ENCODE measurements at regions not wholly inside any gene's neighbourhood (a gene's known extent, or its start where the extent isn't known, plus 50 kb on each side); places are given as distances from the start of the nearest gene placed in this dataset.
A peak's percentile ranks its signal among the peaks of the same experiment; 100 is the strongest.

GRCh38 chr1:181392133-181392532, 91.2 kb upstream of the CACNA1E start:
- DNase-seq, result no peak

GRCh38 chr1:181392613-181393220, 90.6 kb upstream of the CACNA1E start:
- DNase-seq, result peak in 1 of 5 experiments; percentile 18

- no peak for DNase-seq
Measured at GRCh38 chr1:181394766-181395165, 88.6 kb upstream of the CACNA1E start.

GRCh38 chr1:181396171-181396670, 87.1 kb upstream of the CACNA1E start:
- peak in 3 of 5 experiments; percentile 5 to 81 (median 42) for DNase-seq

- DNase-seq, result no peak
Measured at GRCh38 chr1:181396811-181397210, 86.5 kb upstream of the CACNA1E start.

- DNase-seq, result peak in 1 of 5 experiments; percentile 88
Measured at GRCh38 chr1:181397845-181398244, 85.5 kb upstream of the CACNA1E start.

- peak in 1 of 5 experiments; percentile 47 for DNase-seq
Measured at GRCh38 chr1:181398544-181398943, 84.8 kb upstream of the CACNA1E start.

GRCh38 chr1:181405584-181405983, 77.7 kb upstream of the CACNA1E start:
- no peak for DNase-seq

- DNase-seq, result no peak
Measured at GRCh38 chr1:181406989-181407388, 76.3 kb upstream of the CACNA1E start.

- no peak for DNase-seq
Measured at GRCh38 chr1:181409981-181410380, 73.3 kb upstream of the CACNA1E start.

GRCh38 chr1:181412746-181413145, 70.6 kb upstream of the CACNA1E start:
- DNase-seq, result no peak

GRCh38 chr1:181413195-181413815, 70.0 kb upstream of the CACNA1E start:
- no peak for DNase-seq

GRCh38 chr1:181413836-181414235, 69.5 kb upstream of the CACNA1E start:
- no peak for DNase-seq

GRCh38 chr1:181416268-181416860, 67.0 kb upstream of the CACNA1E start:
- DNase-seq, result no peak

- no peak for DNase-seq
Measured at GRCh38 chr1:181417915-181418314, 65.4 kb upstream of the CACNA1E start.

GRCh38 chr1:181423301-181423918, 59.9 kb upstream of the CACNA1E start:
- peak in 1 of 5 experiments; percentile 58 for DNase-seq

- DNase-seq, result peak; percentile 27 to 68 (median 61)
Measured at GRCh38 chr1:181424786-181425403, 58.4 kb upstream of the CACNA1E start.

GRCh38 chr1:181425566-181425965, 57.8 kb upstream of the CACNA1E start:
- DNase-seq, result no peak

GRCh38 chr1:181429462-181429861, 53.9 kb upstream of the CACNA1E start:
- no peak for DNase-seq

- DNase-seq, result peak in 1 of 5 experiments; percentile 50
Measured at GRCh38 chr1:181430015-181430885, 53.1 kb upstream of the CACNA1E start.
